IMR-90 (cell line): ENCODE measurements at regions not wholly inside any gene's neighbourhood (a gene's known extent, or its start where the extent isn't known, plus 50 kb on each side); places are given as distances from the start of the nearest gene placed in this dataset.

Experiments
- ATAC-seq: fragments of 200-7000 bp; cut with Tn5 transposase; 2 replicates; pipeline ENCODE4 v1.9.1; 2020; ENCODE audit warnings: low read depth, mild to moderate bottlenecking, moderate library complexity
- BruUV-seq: library from RNA; stranded (reverse); fragments of 400-500 nt; replicated peaks from 2 replicates; lab custom pipeline; 2021; lab: Mats Ljungman, UMichigan
- CTCF ChIA-PET: fragments of 300-600 bp; formaldehyde crosslinking; extraction: SDS; loops from one replicate; lab custom pipeline; 2021; ENCODE audit warnings: antibody characterized with exemption; lab: Yijun Ruan, JAX
- POLR2A ChIA-PET: fragments of 300-600 bp; sonication (Branson Sonifier 250); formaldehyde crosslinking; loops from one replicate; lab custom pipeline; 2022; ENCODE audit warnings: antibody characterized with exemption; ENCODE audit not compliant: unreplicated experiment; lab: Charles Lee
- DNase-seq: peaks from one replicate; pipeline ENCODE4 v3.0.0; 2013
- H2AFZ ChIP-seq: replicated peaks from 2 replicates; pipeline ENCODE3; 2013; ENCODE audit warnings: low read length, mild to moderate bottlenecking; ENCODE audit not compliant: poor library complexity
- H2AK5ac ChIP-seq: 2 replicates; pipeline ENCODE4 v1.6.1; 2013; ENCODE audit warnings: low read depth, low read length, inconsistent platforms
- H2AK9ac ChIP-seq: replicated peaks from 2 replicates; pipeline ENCODE3; 2013; ENCODE audit warnings: mild to moderate bottlenecking, low read depth, low read length, moderate library complexity; ENCODE audit not compliant: poor library complexity
- H2BK120ac ChIP-seq: 2 replicates; pipeline ENCODE4 v1.6.1; 2013; ENCODE audit warnings: low read depth, low read length, inconsistent platforms
- H2BK15ac ChIP-seq: 3 replicates; pipeline ENCODE4 v1.6.1; 2013; ENCODE audit warnings: low read depth, low read length, inconsistent platforms
- H2BK20ac ChIP-seq: 2 replicates; pipeline ENCODE4 v1.6.1; 2013; ENCODE audit warnings: low read depth, mild to moderate bottlenecking, inconsistent platforms, low read length, moderate library complexity
- H2BK5ac ChIP-seq: 2 replicates; pipeline ENCODE4 v1.6.1; 2013; ENCODE audit warnings: mild to moderate bottlenecking, low read depth, low read length, inconsistent platforms; ENCODE audit not compliant: poor library complexity, severe bottlenecking
- H3K14ac ChIP-seq: replicated peaks from 2 replicates; pipeline ENCODE4 v1.6.1; 2013; ENCODE audit warnings: low read depth, low read length, inconsistent platforms
- H3K18ac ChIP-seq: 2 replicates; pipeline ENCODE4 v1.6.1; 2013; ENCODE audit warnings: low read depth, low read length, control low read depth
- H3K23ac ChIP-seq: 2 replicates; pipeline ENCODE4 v1.6.1; 2013; ENCODE audit warnings: low read depth, low read length, inconsistent platforms
- H3K27ac ChIP-seq: 2 replicates; pipeline ENCODE4 v1.5.1; 2013; ENCODE audit warnings: mild to moderate bottlenecking, control low read depth, low read length; ENCODE audit not compliant: insufficient read depth
- H3K27me3 ChIP-seq: 2 replicates; pipeline ENCODE4 v1.6.1; 2013; ENCODE audit warnings: low read length; ENCODE audit not compliant: control insufficient read depth, insufficient read depth
- H3K36me3 ChIP-seq: 2 replicates; pipeline ENCODE4 v1.6.1; 2013; ENCODE audit warnings: low read length, mixed read lengths; ENCODE audit not compliant: control insufficient read depth, insufficient read depth
- H3K4ac ChIP-seq: 2 replicates; pipeline ENCODE4 v1.6.1; 2013; ENCODE audit warnings: low read depth, low read length, inconsistent platforms
- H3K4me1 ChIP-seq: 2 replicates; pipeline ENCODE4 v1.6.1; 2013; ENCODE audit warnings: low read length, mixed read lengths; ENCODE audit not compliant: control insufficient read depth, insufficient read depth
- H3K4me2 ChIP-seq: 2 replicates; pipeline ENCODE4 v1.6.1; 2013; ENCODE audit warnings: low read depth, mild to moderate bottlenecking, control low read depth, low read length, moderate library complexity
- H3K4me3 ChIP-seq: 2 replicates; pipeline ENCODE4 v1.5.1; 2013; ENCODE audit warnings: low read depth, mild to moderate bottlenecking, control low read depth, low read length, moderate library complexity; ENCODE audit not compliant: insufficient read depth
- H3K56ac ChIP-seq: 2 replicates; pipeline ENCODE4 v1.6.1; 2013; ENCODE audit warnings: low read length, inconsistent platforms; ENCODE audit not compliant: insufficient read depth; ENCODE audit errors: extremely low read depth
- H3K79me1 ChIP-seq, 2 experiments: 2 replicates each; pipeline ENCODE4 v1.6.1; 2013; ENCODE audit warnings: low read length in 2 of 2, inconsistent platforms in 1 of 2, low read depth in 1 of 2
- H3K9ac ChIP-seq: 2 replicates; pipeline ENCODE4 v1.6.1; 2013; ENCODE audit warnings: low read depth, low read length, control low read depth
- H3K9me1 ChIP-seq: 2 replicates; pipeline ENCODE4 v1.6.1; 2013; ENCODE audit warnings: low read length, inconsistent platforms; ENCODE audit not compliant: insufficient read depth
- H3K9me3 ChIP-seq: 2 replicates; pipeline ENCODE4 v1.6.1; 2013; ENCODE audit warnings: low read length; ENCODE audit not compliant: control insufficient read depth, insufficient read depth
- H4K20me1 ChIP-seq: 2 replicates; pipeline ENCODE4 v1.6.1; 2013; ENCODE audit warnings: low read length, inconsistent platforms; ENCODE audit not compliant: insufficient read depth
- H4K5ac ChIP-seq: 2 replicates; pipeline ENCODE4 v1.6.1; 2013; ENCODE audit warnings: mild to moderate bottlenecking, low read depth, low read length, control low read depth
- H4K8ac ChIP-seq, 2 experiments: 2 replicates each; pipeline ENCODE4 v1.6.1; 2013; ENCODE audit warnings: low read depth in 2 of 2, low read length in 2 of 2, control low read depth in 1 of 2, inconsistent platforms in 1 of 2
- H4K91ac ChIP-seq: 2 replicates; pipeline ENCODE4 v1.6.1; 2013; ENCODE audit warnings: low read depth, low read length, inconsistent platforms; ENCODE audit not compliant: insufficient read depth
- BHLHE40 ChIP-seq: fragments of 150-350 bp; IDR thresholded peaks from 2 replicates; pipeline ENCODE4 v1.6.1; 2016; ENCODE audit warnings: mild to moderate bottlenecking, low read depth, low read length
- CEBPB ChIP-seq: IDR thresholded peaks from 2 replicates; pipeline ENCODE4 v1.6.1; 2012; ENCODE audit warnings: low read depth, low read length, improper control_type of control experiment
- CHD1 ChIP-seq: IDR thresholded peaks from 2 replicates; pipeline ENCODE4 v1.6.1; 2012; ENCODE audit warnings: low read depth, low read length, improper control_type of control experiment
- CTCF ChIP-seq: conservative IDR thresholded peaks from 2 replicates; pipeline ENCODE4 v1.5.1; 2012; ENCODE audit warnings: mild to moderate bottlenecking, low read depth, low read length, improper control_type of control experiment
- MAFK ChIP-seq: IDR thresholded peaks from 2 replicates; pipeline ENCODE4 v1.6.1; 2012; ENCODE audit warnings: low read depth, low read length, improper control_type of control experiment
- NFE2L2 ChIP-seq: fragments of 150-350 bp; IDR thresholded peaks from 2 replicates; pipeline ENCODE4 v1.6.1; 2016; ENCODE audit warnings: low read depth, mild to moderate bottlenecking, low read length
- POLR2A ChIP-seq: IDR thresholded peaks from 2 replicates; pipeline ENCODE4 v1.6.1; 2012; ENCODE audit warnings: mild to moderate bottlenecking, low read depth, low read length
- RAD21 ChIP-seq: IDR thresholded peaks from 2 replicates; pipeline ENCODE4 v1.6.1; 2012; ENCODE audit warnings: low read length, improper control_type of control experiment
- RFX5 ChIP-seq: IDR thresholded peaks from 2 replicates; pipeline ENCODE4 v1.8.0; 2012; ENCODE audit warnings: low read depth, mild to moderate bottlenecking, low read length, moderate library complexity
- SMC3 ChIP-seq: fragments of 150-350 bp; IDR thresholded peaks from 2 replicates; pipeline ENCODE4 v1.6.1; 2016; ENCODE audit warnings: low read depth, mild to moderate bottlenecking, antibody characterized with exemption, low read length, moderate library complexity
- WGBS, 2 experiments: methylation state at CpG; one replicate each; pipeline versions ENCODE4 v1.1.5 to v1.1.7; 2013; ENCODE audit warnings: missing lambda C conversion rate in 2 of 2; ENCODE audit not compliant: insufficient read length in 1 of 2; ENCODE audit errors: extremely low coverage in 2 of 2; 5-methylcytosine and 5-hydroxymethylcytosine counted together
- dilution Hi-C: fragments of 300-500 bp; cut with HindIII; formaldehyde crosslinking; loops from one replicate; pipeline ENCODE4 v1.14.3; 2018; ENCODE audit warnings: low sequenced_read_pairs; ENCODE audit not compliant: unreplicated experiment
- in situ Hi-C: fragments of 300-500 bp; cut with MboI; formaldehyde crosslinking; loops from 3 replicates; pipeline ENCODE4 v1.14.3; 2019; ENCODE audit warnings: low sequenced_read_pairs, inconsistent platforms, mixed read lengths
- intact Hi-C: fragments of 100-400 bp; cut with micrococcal nuclease; formaldehyde crosslinking; loops from 2 replicates; pipeline ENCODE4 v1.10.0; 2022

DNA sequence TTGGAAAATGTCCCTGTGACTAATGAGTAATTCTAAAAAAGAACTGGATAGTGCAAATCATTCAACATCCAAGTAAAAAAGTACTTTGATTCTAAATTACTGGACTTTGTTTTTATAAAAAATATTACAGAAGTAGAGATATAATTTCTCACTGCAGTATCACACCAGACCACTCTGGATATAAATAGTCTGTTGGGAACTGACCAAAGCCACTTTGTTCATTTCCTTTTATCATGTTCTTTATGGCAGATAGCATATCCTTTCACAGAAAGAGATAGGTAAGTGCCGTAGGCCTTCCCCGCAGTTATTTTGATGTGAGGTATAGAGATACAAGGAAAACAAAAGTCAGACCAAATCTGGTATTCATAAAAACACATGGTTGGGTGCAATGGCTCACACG lies 827.4 kb upstream of the GRAMD2B start:
- Histone ChIP-seq H3K27ac (peak overlapping the region; percentile 7; the same call in 1 of the 2 replicates), H3K4me2 (no peak overlapping the region), H4K5ac (peak overlapping the region; percentile 72; the same call in 1 of the 2 replicates), H3K4me1 (no peaks in the 10 kb centered on the region; the same call in 1 of the 2 replicates), H3K9me1 (peaks cover 3% of the 10 kb centered on the region; the same call in 1 of the 2 replicates), H2AK9ac (no peak overlapping the region), H3K18ac (peak overlapping the region; percentile 46; the same call in 1 of the 2 replicates), H3K9me3 (no peaks in the 10 kb centered on the region), H2BK15ac (peak overlapping the region; percentile 47; the same call in 1 of the 3 replicates), H3K36me3 (no peaks in the 10 kb centered on the region), H3K56ac (no peak overlapping the region), H3K4me3 (no peak overlapping the region), H2BK120ac (peak overlapping the region; percentile 64; the same call in 1 of the 2 replicates), H3K23ac (no peak overlapping the region), H2AFZ (no peak overlapping the region), H3K27me3 (no peaks in the 10 kb centered on the region), H3K9ac (no peak overlapping the region), H4K91ac (no peak overlapping the region; the same call in 1 of the 2 replicates), H4K8ac (0 out of 4 replicates have a peak overlapping the region, but pooled peaks of 1 of the 2 experiments have one; percentile 12), H3K4ac (peak overlapping the region; percentile 46; the same call in 1 of the 2 replicates), H3K14ac (peak overlapping the region; percentile 81; the same call in 1 of the 2 replicates), H2BK20ac (peak overlapping the region; percentile 90), H3K79me1 (no peaks in the 10 kb centered on the region), H2BK5ac (no peak overlapping the region), H2AK5ac (peak overlapping the region; percentile 70), H4K20me1 (no peaks in the 10 kb centered on the region)
- BruUV-seq = no TSS peak
- WGBS, 2 experiments = no CpG with 5 or more reads among the region's 3 CpGs
- dilution Hi-C loops (no loop called here), in situ Hi-C loops (no loop called here), intact Hi-C loops (loop anchor here (5.0 kb wide), 1 partner anchor 184 kb away; no protein-coding TSS in a partner anchor)
- CTCF ChIA-PET = no interaction called here
- DNase-seq (no peak), ATAC-seq (no peak)
- POLR2A ChIA-PET = no interaction called here
- TF ChIP-seq CTCF (no peak), CEBPB (no peak), SMC3 (no peak), BHLHE40 (no peak), CHD1 (no peak), POLR2A (no peak), RAD21 (no peak), NFE2L2 (no peak), RFX5 (no peak), MAFK (no peak)
